H9 (cell line): ENCODE measurements at regions not wholly inside any gene's neighbourhood (a gene's known extent, or its start where the extent isn't known, plus 50 kb on each side); places are given as distances from the start of the nearest gene placed in this dataset.
"Not testable (repeated sequence)": the region's sequence is repeated elsewhere in the genome, so short reads cannot be mapped to it uniquely, and the experiment has no call there.

Source experiments
- DNase-seq: peaks from one replicate; pipeline ENCODE4 v3.0.0-alpha.2; 2017
- H2AFZ ChIP-seq: one replicate; pipeline ENCODE4 v1.6.1; 2013; ENCODE audit warnings: mild to moderate bottlenecking, low read length, control low read depth, moderate library complexity
- H2AK5ac ChIP-seq: 2 replicates; pipeline ENCODE4 v1.6.1; 2013; ENCODE audit warnings: low read length, control low read depth, mixed read lengths; ENCODE audit not compliant: insufficient read length
- H2BK120ac ChIP-seq: one replicate; pipeline ENCODE4 v1.6.1; 2013; ENCODE audit warnings: low read depth, mild to moderate bottlenecking, low read length, control low read depth, inconsistent platforms; ENCODE audit not compliant: poor library complexity, severe bottlenecking
- H2BK12ac ChIP-seq: 2 replicates; pipeline ENCODE4 v1.6.1; 2013; ENCODE audit warnings: low read length, control low read depth, mixed read lengths, low read depth; ENCODE audit not compliant: insufficient read length
- H2BK15ac ChIP-seq: 2 replicates; pipeline ENCODE4 v1.6.1; 2013; ENCODE audit warnings: low read depth, low read length, control low read depth
- H2BK20ac ChIP-seq: one replicate; pipeline ENCODE4 v1.6.1; 2013; ENCODE audit warnings: low read depth, mild to moderate bottlenecking, low read length, control low read depth, inconsistent platforms; ENCODE audit not compliant: poor library complexity, severe bottlenecking
- H2BK5ac ChIP-seq: 2 replicates; pipeline ENCODE4 v1.6.1; 2013; ENCODE audit warnings: low read length, control low read depth, mixed read lengths; ENCODE audit not compliant: insufficient read length
- H3K14ac ChIP-seq: 2 replicates; pipeline ENCODE4 v1.6.1; 2013; ENCODE audit warnings: low read length, control low read depth; ENCODE audit not compliant: insufficient read depth
- H3K18ac ChIP-seq: 2 replicates; pipeline ENCODE4 v1.6.1; 2013; ENCODE audit warnings: low read depth, mild to moderate bottlenecking, mixed read lengths, low read length, control low read depth; ENCODE audit not compliant: insufficient read length
- H3K23ac ChIP-seq: 2 replicates; pipeline ENCODE4 v1.6.1; 2013; ENCODE audit warnings: low read length, control low read depth, mixed read lengths, low read depth; ENCODE audit not compliant: insufficient read length
- H3K23me2 ChIP-seq: 2 replicates; pipeline ENCODE4 v1.6.1; 2013; ENCODE audit warnings: low read depth, mild to moderate bottlenecking, mixed read lengths, low read length, control low read depth; ENCODE audit not compliant: insufficient read length, poor library complexity, severe bottlenecking
- H3K27ac ChIP-seq: 2 replicates; pipeline ENCODE4 v1.5.1; 2013; ENCODE audit warnings: low read length, control low read depth, mixed read lengths, low read depth; ENCODE audit not compliant: insufficient read length
- H3K27me3 ChIP-seq: 2 replicates; pipeline ENCODE4 v1.6.1; 2013; ENCODE audit warnings: low read length, control low read depth, inconsistent platforms; ENCODE audit not compliant: insufficient read depth
- H3K4ac ChIP-seq: 2 replicates; pipeline ENCODE4 v1.6.1; 2013; ENCODE audit warnings: low read depth, mild to moderate bottlenecking, control low read depth, inconsistent platforms, low read length, moderate library complexity
- H3K4me1 ChIP-seq: 2 replicates; pipeline ENCODE4 v1.6.1; 2013; ENCODE audit warnings: low read length, control low read depth, inconsistent platforms; ENCODE audit not compliant: insufficient read depth
- H3K4me2 ChIP-seq: 2 replicates; pipeline ENCODE4 v1.6.1; 2013; ENCODE audit warnings: low read length, control low read depth, mixed read lengths; ENCODE audit not compliant: insufficient read length, insufficient read depth
- H3K56ac ChIP-seq: 2 replicates; pipeline ENCODE4 v1.6.1; 2013; ENCODE audit warnings: low read depth, mild to moderate bottlenecking, mixed read lengths, low read length, control low read depth; ENCODE audit not compliant: insufficient read length
- H3K79me1 ChIP-seq: 2 replicates; pipeline ENCODE4 v1.6.1; 2013; ENCODE audit warnings: low read depth, mild to moderate bottlenecking, moderate library complexity, low read length, control low read depth, inconsistent platforms; ENCODE audit not compliant: insufficient read depth, poor library complexity, severe bottlenecking
- H3K79me2 ChIP-seq: 2 replicates; pipeline ENCODE4 v1.6.1; 2013; ENCODE audit warnings: low read length, control low read depth, inconsistent platforms; ENCODE audit not compliant: insufficient read depth
- H3K9ac ChIP-seq: 2 replicates; pipeline ENCODE4 v1.6.1; 2013; ENCODE audit warnings: low read length, control low read depth, mixed read lengths; ENCODE audit not compliant: insufficient read length; ENCODE audit errors: extremely low read depth
- H3K9me3 ChIP-seq: one replicate; pipeline ENCODE4 v1.6.1; 2013; ENCODE audit warnings: low read depth, low read length, inconsistent platforms; ENCODE audit not compliant: control insufficient read depth
- H3T11ph ChIP-seq: one replicate; pipeline ENCODE4 v1.6.1; 2013; ENCODE audit warnings: mild to moderate bottlenecking, low read length, control low read depth, inconsistent platforms
- H4K20me1 ChIP-seq: one replicate; pipeline ENCODE4 v1.6.1; 2013; ENCODE audit not compliant: control insufficient read depth, insufficient read length, insufficient read depth
- H4K5ac ChIP-seq: 2 replicates; pipeline ENCODE4 v1.6.1; 2013; ENCODE audit warnings: low read depth, mild to moderate bottlenecking, mixed read lengths, low read length, control low read depth; ENCODE audit not compliant: insufficient read length
- H4K8ac ChIP-seq: replicated peaks from 2 replicates; pipeline ENCODE4 v1.6.1; 2013; ENCODE audit warnings: low read length, control low read depth, mixed read lengths, low read depth; ENCODE audit not compliant: insufficient read length
- H4K91ac ChIP-seq: 2 replicates; pipeline ENCODE4 v1.6.1; 2013; ENCODE audit warnings: low read depth, mild to moderate bottlenecking, moderate library complexity, mixed read lengths, low read length, control low read depth; ENCODE audit not compliant: insufficient read length
- H3K27ac Mint-ChIP-seq, 3 experiments: 2 replicates in 2 of 3; 3 replicates in 1 of 3; pipeline ENCODE4 v1.8.0; 2020 to 2021; ENCODE audit warnings: mixed read lengths in 3 of 3, mild to moderate bottlenecking in 1 of 3, moderate library complexity in 1 of 3
- H3K27me3 Mint-ChIP-seq: 2 replicates; pipeline ENCODE4 v1.8.0; 2021; ENCODE audit warnings: low read depth, mild to moderate bottlenecking, moderate library complexity, mixed read lengths
- H3K36me3 Mint-ChIP-seq, 3 experiments: 2 replicates in 2 of 3; 3 replicates in 1 of 3; pipeline ENCODE4 v1.8.0; 2020 to 2021; ENCODE audit warnings: low read depth in 3 of 3, mixed read lengths in 3 of 3; ENCODE audit not compliant: insufficient read depth in 1 of 3
- H3K4me1 Mint-ChIP-seq, 2 experiments: 2 replicates each; pipeline ENCODE4 v1.8.0; 2020; ENCODE audit warnings: mixed read lengths in 2 of 2
- H3K4me3 Mint-ChIP-seq, 2 experiments: 2 replicates in 1 of 2; 3 replicates in 1 of 2; pipeline ENCODE4 v1.8.0; 2020 to 2021; ENCODE audit warnings: mild to moderate bottlenecking in 2 of 2, mixed read lengths in 2 of 2, moderate library complexity in 1 of 2
- H3K9me3 Mint-ChIP-seq, 2 experiments: 2 replicates in 1 of 2; 3 replicates in 1 of 2; pipeline ENCODE4 v1.8.0; 2020; ENCODE audit warnings: mild to moderate bottlenecking in 2 of 2, mixed read lengths in 2 of 2, moderate library complexity in 1 of 2
- WGBS: extraction: QIAGEN DNeasy Blood & Tissue Kit; methylation state at CpG from one replicate; pipeline ENCODE4 v1.1.7; 2013; ENCODE audit warnings: missing lambda C conversion rate, low lambda C conversion rate, mixed read lengths; ENCODE audit not compliant: insufficient read length; ENCODE audit errors: extremely low coverage; 5-methylcytosine and 5-hydroxymethylcytosine counted together
- TF ChIP-seq, protein P1 (sequence below): fragments of 200-600 bp; sonication (generic); conservative IDR thresholded peaks from 3 replicates; pipeline ENCODE4 v1.8.0; 2021; ENCODE audit warnings: antibody characterized with exemption, mild to moderate bottlenecking

GRCh38 chr2:228913176-228913575 lies 357.9 kb downstream of the PID1 start:
- Histone ChIP-seq H2BK15ac (no peak overlapping the region), H3K79me2 (no peaks in the 10 kb centered on the region), H3K18ac (no peak overlapping the region), H4K5ac (no peak overlapping the region), H3K9ac (no peak overlapping the region), H3K9me3 (no peaks in the 10 kb centered on the region), H3K4me1 (no peaks in the 10 kb centered on the region), H2AK5ac (no peak overlapping the region), H2BK20ac (no peak overlapping the region), H2AFZ (no peak overlapping the region), H4K20me1 (no peaks in the 10 kb centered on the region), H3K56ac (no peak overlapping the region), H2BK5ac (no peak overlapping the region), H3K23ac (no peak overlapping the region), H4K91ac (no peak overlapping the region), H2BK120ac (no peak overlapping the region), H2BK12ac (no peak overlapping the region), H3K27ac (no peak overlapping the region), H3K79me1 (no peaks in the 10 kb centered on the region), H3K4ac (no peak overlapping the region), H3K27me3 (no peaks in the 10 kb centered on the region), H3K14ac (no peak overlapping the region), H3K4me2 (no peak overlapping the region), H3T11ph (no peak overlapping the region), H3K23me2 (no peaks in the 10 kb centered on the region), H4K8ac (no peak overlapping the region)
- TF ChIP-seq, protein P1, sequence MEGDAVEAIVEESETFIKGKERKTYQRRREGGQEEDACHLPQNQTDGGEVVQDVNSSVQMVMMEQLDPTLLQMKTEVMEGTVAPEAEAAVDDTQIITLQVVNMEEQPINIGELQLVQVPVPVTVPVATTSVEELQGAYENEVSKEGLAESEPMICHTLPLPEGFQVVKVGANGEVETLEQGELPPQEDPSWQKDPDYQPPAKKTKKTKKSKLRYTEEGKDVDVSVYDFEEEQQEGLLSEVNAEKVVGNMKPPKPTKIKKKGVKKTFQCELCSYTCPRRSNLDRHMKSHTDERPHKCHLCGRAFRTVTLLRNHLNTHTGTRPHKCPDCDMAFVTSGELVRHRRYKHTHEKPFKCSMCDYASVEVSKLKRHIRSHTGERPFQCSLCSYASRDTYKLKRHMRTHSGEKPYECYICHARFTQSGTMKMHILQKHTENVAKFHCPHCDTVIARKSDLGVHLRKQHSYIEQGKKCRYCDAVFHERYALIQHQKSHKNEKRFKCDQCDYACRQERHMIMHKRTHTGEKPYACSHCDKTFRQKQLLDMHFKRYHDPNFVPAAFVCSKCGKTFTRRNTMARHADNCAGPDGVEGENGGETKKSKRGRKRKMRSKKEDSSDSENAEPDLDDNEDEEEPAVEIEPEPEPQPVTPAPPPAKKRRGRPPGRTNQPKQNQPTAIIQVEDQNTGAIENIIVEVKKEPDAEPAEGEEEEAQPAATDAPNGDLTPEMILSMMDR, result no peak
- H3K27ac Mint-ChIP-seq, result no peak overlapping the region
- no peak for DNase-seq
- no peaks in the 10 kb centered on the region for H3K27me3 Mint-ChIP-seq
- H3K9me3 Mint-ChIP-seq, result no peaks in the 10 kb centered on the region; a peak in 1 of 5 replicates
- no peaks in the 10 kb centered on the region for H3K36me3 Mint-ChIP-seq
- 100% methylated on average over 1 of the region's 3 CpGs for WGBS
- no peak overlapping the region for H3K4me3 Mint-ChIP-seq
- no peaks in the 10 kb centered on the region for H3K4me1 Mint-ChIP-seq

DNA sequence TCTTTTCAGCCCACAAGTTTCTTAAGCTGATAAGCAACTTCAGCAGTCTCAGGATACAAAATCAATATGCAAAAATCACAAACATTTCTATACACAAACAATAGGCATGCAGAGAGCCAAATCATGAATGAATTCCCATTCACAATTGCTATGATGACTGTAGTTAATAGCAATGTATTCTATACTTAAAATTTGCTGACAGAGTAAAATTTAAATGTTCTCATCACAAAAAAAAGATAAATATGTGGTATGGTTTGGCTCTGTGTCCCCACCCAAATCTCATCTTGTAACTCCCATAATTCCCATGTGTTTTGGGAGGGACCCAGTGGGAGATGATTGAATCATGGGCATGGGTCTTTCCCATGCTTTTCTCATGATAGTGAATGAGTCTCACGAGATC lies 360.2 kb downstream of the PID1 start:
- not testable (repeated sequence) for H3K18ac ChIP-seq, H2AK5ac ChIP-seq, DNase-seq, H3K27ac Mint-ChIP-seq, H2AFZ ChIP-seq, H3K9ac ChIP-seq, H3K23ac ChIP-seq, H3K14ac ChIP-seq, H3K4me1 Mint-ChIP-seq, H3K4ac ChIP-seq, H3K79me2 ChIP-seq, H4K91ac ChIP-seq, H3K79me1 ChIP-seq, H2BK12ac ChIP-seq, H3K36me3 Mint-ChIP-seq, H3K23me2 ChIP-seq, H3K9me3 ChIP-seq, H3T11ph ChIP-seq, H3K9me3 Mint-ChIP-seq, H2BK120ac ChIP-seq, H3K4me1 ChIP-seq, H4K8ac ChIP-seq, H3K4me2 ChIP-seq, H3K27me3 Mint-ChIP-seq, H2BK5ac ChIP-seq, H3K27ac ChIP-seq, H2BK15ac ChIP-seq, H3K4me3 Mint-ChIP-seq, H3K27me3 ChIP-seq, H2BK20ac ChIP-seq, H4K5ac ChIP-seq, H4K20me1 ChIP-seq, H3K56ac ChIP-seq
- no CpG with 5 or more reads among the region's 1 CpG for WGBS
